ENCODE measurements at regions not wholly inside any gene's neighbourhood (a gene's known extent, or its start where the extent isn't known, plus 50 kb on each side); places are given as distances from the start of the nearest gene placed in this dataset.

DNA sequence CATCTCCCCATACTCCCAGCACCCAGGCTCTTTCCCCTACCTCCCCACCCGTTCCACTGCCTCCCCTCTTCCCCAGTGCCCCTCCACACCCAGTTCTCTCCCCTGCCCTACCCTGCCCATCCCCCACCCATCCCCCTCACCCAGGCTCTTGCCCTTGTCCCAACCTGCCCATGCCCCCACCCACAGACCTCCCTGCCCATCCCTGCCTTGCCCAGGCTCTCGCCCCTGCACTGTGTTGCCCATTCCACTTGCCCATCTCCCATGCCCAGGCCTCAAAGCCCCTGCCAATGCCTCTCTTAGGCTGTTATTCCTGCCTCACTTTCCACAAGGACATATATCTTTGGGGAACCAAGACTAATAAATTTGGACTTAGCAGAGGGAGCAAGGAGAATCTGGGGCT lies 262.6 kb upstream of the CXCL12 start:
- TF ChIP-seq, protein P1, sequence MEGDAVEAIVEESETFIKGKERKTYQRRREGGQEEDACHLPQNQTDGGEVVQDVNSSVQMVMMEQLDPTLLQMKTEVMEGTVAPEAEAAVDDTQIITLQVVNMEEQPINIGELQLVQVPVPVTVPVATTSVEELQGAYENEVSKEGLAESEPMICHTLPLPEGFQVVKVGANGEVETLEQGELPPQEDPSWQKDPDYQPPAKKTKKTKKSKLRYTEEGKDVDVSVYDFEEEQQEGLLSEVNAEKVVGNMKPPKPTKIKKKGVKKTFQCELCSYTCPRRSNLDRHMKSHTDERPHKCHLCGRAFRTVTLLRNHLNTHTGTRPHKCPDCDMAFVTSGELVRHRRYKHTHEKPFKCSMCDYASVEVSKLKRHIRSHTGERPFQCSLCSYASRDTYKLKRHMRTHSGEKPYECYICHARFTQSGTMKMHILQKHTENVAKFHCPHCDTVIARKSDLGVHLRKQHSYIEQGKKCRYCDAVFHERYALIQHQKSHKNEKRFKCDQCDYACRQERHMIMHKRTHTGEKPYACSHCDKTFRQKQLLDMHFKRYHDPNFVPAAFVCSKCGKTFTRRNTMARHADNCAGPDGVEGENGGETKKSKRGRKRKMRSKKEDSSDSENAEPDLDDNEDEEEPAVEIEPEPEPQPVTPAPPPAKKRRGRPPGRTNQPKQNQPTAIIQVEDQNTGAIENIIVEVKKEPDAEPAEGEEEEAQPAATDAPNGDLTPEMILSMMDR (IDR thresholded peaks at IDR 0.05; ENCODE audit: poor library complexity): no peak
- TF ChIP-seq EZH2 (IDR thresholded peaks at IDR 0.05; ENCODE audit: borderline replicate concordance) (no peak), EZH2phosphoT487 (IDR thresholded peaks at IDR 0.05; ENCODE audit: low read depth, severe bottlenecking, unreplicated experiment) (no peak)

All from hepatocyte (in vitro differentiated cells).